Right lobe of liver (tissue), 6 donors: ENCODE measurements at regions not wholly inside any gene's neighbourhood (a gene's known extent, or its start where the extent isn't known, plus 50 kb on each side); places are given as distances from the start of the nearest gene placed in this dataset.

Source experiments
- ATAC-seq, 4 donors: fragments of 200-7000 bp; cut with Tn5 transposase; one replicate each; pipeline ENCODE4 v1.9.1; 2020; ENCODE audit warnings: mild to moderate bottlenecking in 4 of 4, moderate library complexity in 4 of 4
- DNase-seq, 3 donors: peaks; one replicate each; pipeline ENCODE4 v3.0.0-alpha.2; 2020
- H3K27ac ChIP-seq, 3 donors: fragments of 200-600 bp; one replicate each; pipeline ENCODE4 v1.8.0; 2022
- H3K27me3 ChIP-seq, 2 donors: fragments of 200-600 bp; one replicate each; pipeline ENCODE4 v1.8.0; 2022
- H3K36me3 ChIP-seq, 4 donors: fragments of 200-600 bp; sonication (generic) in 1 of 4; one replicate each; pipeline versions ENCODE4 v1.5.1 to v1.8.0; 2017 to 2022; ENCODE audit warnings: control low read depth in 1 of 4
- H3K4me1 ChIP-seq, 4 donors: fragments of 200-600 bp; sonication (generic) in 1 of 4; one replicate each; pipeline versions ENCODE4 v1.5.1 to v1.8.0; 2017 to 2022; ENCODE audit warnings: control low read depth in 1 of 4
- H3K4me3 ChIP-seq, 3 donors: fragments of 200-600 bp; one replicate each; pipeline ENCODE4 v1.8.0; 2022
- H3K9me3 ChIP-seq, 4 donors: fragments of 200-600 bp; sonication (generic) in 1 of 4; one replicate each; pipeline versions ENCODE4 v1.5.1 to v1.8.0; 2017 to 2022; ENCODE audit warnings: control low read depth in 1 of 4
- CTCF ChIP-seq, 4 donors: fragments of 200-600 bp in 3 of 4; fragments of 450-650 bp in 1 of 4; IDR thresholded peaks; one replicate each; pipeline versions ENCODE4 v1.5.1 to v1.8.0; 2016 to 2022; ENCODE audit warnings: antibody characterized with exemption in 4 of 4, mild to moderate bottlenecking in 2 of 4
- POLR2A ChIP-seq: fragments of 450-650 bp; IDR thresholded peaks from one replicate; pipeline ENCODE4 v1.6.1; 2017; ENCODE audit warnings: antibody characterized with exemption, mild to moderate bottlenecking
- WGBS: methylation state at CpG from one replicate; pipeline ENCODE4 v1.1.6; 2018; ENCODE audit warnings: low coverage, low lambda C conversion rate; ENCODE audit not compliant: insufficient coverage; ENCODE audit errors: missing lambda C conversion rate; 5-methylcytosine and 5-hydroxymethylcytosine counted together
- intact Hi-C, 2 donors: fragments of 100-400 bp; cut with DNase I; formaldehyde crosslinking; loops; one replicate each; pipeline versions ENCODE4 v1.11.2 to v1.14.1; 2022
- donor health status: DM: no; HTN: yes; CAD: no.
- donor health status: DM: no; HTN: no; CAD: no.
- donor health status: DM: no; HTN: no; CAD: no.
- donor health status: DM: no; HTN: yes; CAD: no.
- donor health status: DM: no; HTN: yes; CAD: no.

- no peak overlapping the region for H3K4me3 ChIP-seq
- TF ChIP-seq CTCF (IDR thresholded peaks at IDR 0.05) (no peak), POLR2A (no peak)
- H3K4me1 ChIP-seq = no peaks in the 10 kb centered on the region
- no peak for DNase-seq
- no peaks in the 10 kb centered on the region for H3K9me3 ChIP-seq
- no peak overlapping the region for H3K27ac ChIP-seq
- ATAC-seq = no peak
- WGBS = 17% methylated on average over 1 of the region's 1 CpG
- H3K36me3 ChIP-seq = no peaks in the 10 kb centered on the region
- no peaks in the 10 kb centered on the region for H3K27me3 ChIP-seq
- intact Hi-C loops = no loop called here
Measured at GRCh38 chrX:104359124-104359523, 104.4 kb upstream of the ESX1 start.

GRCh38 chrX:104351173-104351769, 96.5 kb upstream of the ESX1 start:
- Histone ChIP-seq H3K9me3 (no peaks in the 10 kb centered on the region), H3K27me3 (no peaks in the 10 kb centered on the region), H3K4me1 (no peaks in the 10 kb centered on the region), H3K27ac (no peak overlapping the region), H3K4me3 (no peak overlapping the region), H3K36me3 (no peaks in the 10 kb centered on the region)
- DNase-seq (no peak), ATAC-seq (no peak)
- intact Hi-C loops = no loop called here
- TF ChIP-seq CTCF (IDR thresholded peaks at IDR 0.05) (no peak), POLR2A (no peak)
- whole genome bisulfite sequencing = 49% methylated on average over 3 of the region's 3 CpGs

GRCh38 chrX:104347860-104348259, 93.1 kb upstream of the ESX1 start:
- intact Hi-C loops = no loop called here
- H3K36me3 ChIP-seq = no peaks in the 10 kb centered on the region
- no peaks in the 10 kb centered on the region for H3K9me3 ChIP-seq
- no peaks in the 10 kb centered on the region for H3K27me3 ChIP-seq
- no peak overlapping the region for H3K27ac ChIP-seq
- H3K4me3 ChIP-seq = no peak overlapping the region
- 55% methylated on average over 4 of the region's 4 CpGs for WGBS
- TF ChIP-seq CTCF (IDR thresholded peaks at IDR 0.05) (no peak), POLR2A (no peak)
- DNase-seq (no peak), ATAC-seq (no peak)
- no peaks in the 10 kb centered on the region for H3K4me1 ChIP-seq

- 32% methylated on average over 8 of the region's 8 CpGs for WGBS
- H3K27me3 ChIP-seq = no peaks in the 10 kb centered on the region
- no peaks in the 10 kb centered on the region for H3K36me3 ChIP-seq
- peak in 1 of 3 donors; percentile 49 for DNase-seq
- intact Hi-C loops = no loop called here
- H3K27ac ChIP-seq = no peak overlapping the region
- TF ChIP-seq POLR2A (no peak), CTCF (IDR thresholded peaks at IDR 0.05) (peak; percentile 54 to 59 (median 58))
- no peak overlapping the region for H3K4me3 ChIP-seq
- no peaks in the 10 kb centered on the region for H3K9me3 ChIP-seq
- H3K4me1 ChIP-seq = no peaks in the 10 kb centered on the region
- ATAC-seq = peak; percentile 80 to 94 (median 89)
Measured at GRCh38 chrX:104343428-104344129, 88.8 kb upstream of the ESX1 start.
